DOHH2 (cell line): ENCODE measurements at regions not wholly inside any gene's neighbourhood (a gene's known extent, or its start where the extent isn't known, plus 50 kb on each side); places are given as distances from the start of the nearest gene placed in this dataset.

ENCODE experiments used
- H3F3A ChIP-seq: fragments of 200-600 bp; sonication (generic), shearing (Covaris generic); 2 replicates; pipeline ENCODE4 v1.6.0; 2016; ENCODE audit warnings: antibody characterized with exemption, mild to moderate bottlenecking; ENCODE audit not compliant: control insufficient read depth, insufficient read depth
- H3K27ac ChIP-seq: fragments of 200-600 bp; sonication (generic); 2 replicates; pipeline ENCODE4 v1.5.1; 2014; ENCODE audit warnings: low read depth, mild to moderate bottlenecking, low read length, moderate library complexity
- H3K27me3 ChIP-seq: fragments of 200-600 bp; sonication (generic); 2 replicates; pipeline ENCODE4 v1.6.1; 2014; ENCODE audit warnings: mild to moderate bottlenecking, low read length, mixed read lengths; ENCODE audit not compliant: control insufficient read depth
- H3K36me3 ChIP-seq: fragments of 200-600 bp; sonication (generic); 2 replicates; pipeline ENCODE4 v1.6.1; 2014; ENCODE audit warnings: mild to moderate bottlenecking, low read length, moderate library complexity, mixed read lengths; ENCODE audit not compliant: control insufficient read depth
- H3K4me1 ChIP-seq: fragments of 200-600 bp; sonication (generic); 2 replicates; pipeline ENCODE4 v1.6.1; 2014; ENCODE audit warnings: mild to moderate bottlenecking, low read length, mixed read lengths; ENCODE audit not compliant: control insufficient read depth
- H3K4me2 ChIP-seq: fragments of 200-600 bp; sonication (generic); 2 replicates; pipeline ENCODE4 v1.6.0; 2014; ENCODE audit warnings: mild to moderate bottlenecking, low read length, moderate library complexity
- H3K4me3 ChIP-seq: fragments of 200-600 bp; sonication (generic); 2 replicates; pipeline ENCODE4 v1.5.1; 2014; ENCODE audit warnings: mild to moderate bottlenecking, low read length, mixed read lengths
- H3K79me2 ChIP-seq: fragments of 200-600 bp; sonication (generic); 2 replicates; pipeline ENCODE4 v1.6.1; 2014; ENCODE audit warnings: mild to moderate bottlenecking, low read length, mixed read lengths; ENCODE audit not compliant: control insufficient read depth
- H3K9me2 ChIP-seq: fragments of 200-600 bp; sonication (generic); replicated peaks from 2 replicates; pipeline ENCODE4 v1.6.1; 2014; ENCODE audit warnings: mild to moderate bottlenecking, low read length, mixed read lengths; ENCODE audit not compliant: control insufficient read depth
- H3K9me3 ChIP-seq: fragments of 200-600 bp; sonication (generic); 2 replicates; pipeline ENCODE4 v1.6.1; 2014; ENCODE audit warnings: antibody characterized with exemption, low read length, mixed read lengths; ENCODE audit not compliant: control insufficient read depth, insufficient read depth
- H4K20me1 ChIP-seq: fragments of 200-600 bp; sonication (generic); 2 replicates; pipeline ENCODE4 v1.6.0; 2014; ENCODE audit warnings: low read depth, mild to moderate bottlenecking, antibody characterized with exemption, low read length, moderate library complexity; ENCODE audit not compliant: control insufficient read depth, insufficient read depth
- CTCF ChIP-seq: fragments of 200-600 bp; sonication (generic); IDR thresholded peaks from one replicate; pipeline ENCODE4 v1.5.1; 2014; ENCODE audit warnings: antibody characterized with exemption, mild to moderate bottlenecking, low read depth, low read length; ENCODE audit not compliant: poor library complexity, severe bottlenecking
- EZH2phosphoT487 ChIP-seq: fragments of 200-600 bp; sonication (generic); IDR thresholded peaks from 2 replicates; pipeline ENCODE4 v1.6.1; 2017; ENCODE audit warnings: borderline replicate concordance, mild to moderate bottlenecking, antibody characterized with exemption, low read length, moderate library complexity, mixed read lengths

GRCh38 chr1:37255136-37255795 is 219.1 kb upstream of the ZC3H12A start:
- H4K20me1 ChIP-seq, result no peaks in the 10 kb centered on the region
- no peaks in the 10 kb centered on the region for H3K79me2 ChIP-seq
- no peaks in the 10 kb centered on the region for H3K4me1 ChIP-seq
- H3K4me3 ChIP-seq, result no peak overlapping the region
- H3K27me3 ChIP-seq, result peaks cover 4% of the 10 kb centered on the region; the same call in 1 of the 2 replicates
- no peaks in the 10 kb centered on the region for H3K9me3 ChIP-seq
- H3K4me2 ChIP-seq, result no peak overlapping the region
- no peak for TF ChIP-seq EZH2phosphoT487
- no peak for TF ChIP-seq CTCF
- no peaks in the 10 kb centered on the region for H3F3A ChIP-seq
- H3K36me3 ChIP-seq, result no peaks in the 10 kb centered on the region
- H3K9me2 ChIP-seq, result no peaks in the 10 kb centered on the region
- no peak overlapping the region for H3K27ac ChIP-seq

GRCh38 chr1:37255868-37256267 is 218.5 kb upstream of the ZC3H12A start:
- Histone ChIP-seq H3K36me3 (no peaks in the 10 kb centered on the region), H3K79me2 (no peaks in the 10 kb centered on the region), H3K4me3 (no peak overlapping the region), H3F3A (no peaks in the 10 kb centered on the region), H3K4me1 (no peaks in the 10 kb centered on the region), H3K9me2 (no peaks in the 10 kb centered on the region), H3K27me3 (peaks cover 4% of the 10 kb centered on the region; the same call in 1 of the 2 replicates), H4K20me1 (no peaks in the 10 kb centered on the region), H3K9me3 (no peaks in the 10 kb centered on the region), H3K4me2 (no peak overlapping the region), H3K27ac (no peak overlapping the region)
- TF ChIP-seq CTCF, result no peak
- TF ChIP-seq EZH2phosphoT487, result no peak

GRCh38 chr1:37257646-37258045 is 216.7 kb upstream of the ZC3H12A start:
- TF ChIP-seq CTCF, result no peak
- TF ChIP-seq EZH2phosphoT487, result no peak

DNA sequence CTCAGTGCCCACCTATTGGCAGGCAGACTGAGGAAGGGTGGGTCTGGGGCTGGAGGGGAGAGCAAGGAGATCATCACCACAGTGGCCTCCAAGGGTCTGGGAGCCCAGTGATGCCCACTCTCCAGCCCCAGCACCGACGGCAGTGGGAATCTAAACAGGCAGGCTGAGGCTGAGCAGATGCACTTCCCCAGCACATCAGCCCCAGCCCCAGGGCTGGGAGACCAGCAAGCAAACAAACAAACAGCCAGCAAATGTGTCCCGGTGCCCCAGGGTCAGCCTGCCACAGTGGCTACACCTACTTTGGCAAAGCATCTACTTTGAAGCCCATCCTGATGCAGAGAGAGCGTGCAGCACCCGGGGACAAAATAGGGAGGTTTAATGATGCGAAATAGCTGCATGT is 216.3 kb upstream of the ZC3H12A start:
- H3K27ac ChIP-seq, result no peak overlapping the region
- no peaks in the 10 kb centered on the region for H3F3A ChIP-seq
- H3K4me1 ChIP-seq, result no peaks in the 10 kb centered on the region
- H4K20me1 ChIP-seq, result no peaks in the 10 kb centered on the region
- no peak overlapping the region for H3K4me3 ChIP-seq
- no peaks in the 10 kb centered on the region for H3K79me2 ChIP-seq
- no peaks in the 10 kb centered on the region for H3K9me3 ChIP-seq
- no peaks in the 10 kb centered on the region for H3K36me3 ChIP-seq
- no peak overlapping the region for H3K4me2 ChIP-seq
- no peaks in the 10 kb centered on the region for H3K9me2 ChIP-seq
- no peaks in the 10 kb centered on the region for H3K27me3 ChIP-seq
- TF ChIP-seq CTCF, result no peak

More at GRCh38 chr1:37257646-37258045, 216.7 kb upstream of the ZC3H12A start:
- Histone ChIP-seq H3K27ac (no peak overlapping the region), H3K4me2 (no peak overlapping the region), H3K27me3 (no peaks in the 10 kb centered on the region), H3K4me1 (no peaks in the 10 kb centered on the region), H3K9me2 (no peaks in the 10 kb centered on the region), H3K9me3 (no peaks in the 10 kb centered on the region), H3K79me2 (no peaks in the 10 kb centered on the region), H4K20me1 (no peaks in the 10 kb centered on the region), H3F3A (no peaks in the 10 kb centered on the region), H3K36me3 (no peaks in the 10 kb centered on the region), H3K4me3 (no peak overlapping the region)
